Sigmoid colon (tissue), 4 donors: ENCODE measurements at regions not wholly inside any gene's neighbourhood (a gene's known extent, or its start where the extent isn't known, plus 50 kb on each side); places are given as distances from the start of the nearest gene placed in this dataset.

Experiments used
- CTCF ChIP-seq, 4 experiments: fragments of 450-650 bp in 3 of 4; fragments of 200-600 bp in 1 of 4; IDR thresholded peaks; one replicate each; pipeline ENCODE4 v1.5.1; 2016 to 2019; ENCODE audit warnings: antibody characterized with exemption in 4 of 4, mild to moderate bottlenecking in 3 of 4, moderate library complexity in 2 of 4
- POLR2A ChIP-seq, 2 donors: fragments of 450-650 bp; IDR thresholded peaks; one replicate each; pipeline ENCODE4 v1.6.1; 2016; ENCODE audit warnings: antibody characterized with exemption in 2 of 2, mild to moderate bottlenecking in 2 of 2, moderate library complexity in 2 of 2
- POLR2AphosphoS5 ChIP-seq, 4 donors: sonication (generic); formaldehyde crosslinking; IDR thresholded peaks; one replicate each; pipeline ENCODE4 v1.6.1; 2017; ENCODE audit warnings: antibody characterized with exemption in 4 of 4

GRCh38 chr15:39444735-39445470 is 136.0 kb upstream of the THBS1 start:
- no peak for TF ChIP-seq CTCF (IDR thresholded peaks at IDR 0.05)
- no peak for TF ChIP-seq POLR2A (IDR thresholded peaks at IDR 0.05)
- TF ChIP-seq POLR2AphosphoS5 (IDR thresholded peaks at IDR 0.05), result peak in 2 of 4 donors; percentile 24 to 41
